ENCODE measurements at regions not wholly inside any gene's neighbourhood (a gene's known extent, or its start where the extent isn't known, plus 50 kb on each side); places are given as distances from the start of the nearest gene placed in this dataset.

DNA sequence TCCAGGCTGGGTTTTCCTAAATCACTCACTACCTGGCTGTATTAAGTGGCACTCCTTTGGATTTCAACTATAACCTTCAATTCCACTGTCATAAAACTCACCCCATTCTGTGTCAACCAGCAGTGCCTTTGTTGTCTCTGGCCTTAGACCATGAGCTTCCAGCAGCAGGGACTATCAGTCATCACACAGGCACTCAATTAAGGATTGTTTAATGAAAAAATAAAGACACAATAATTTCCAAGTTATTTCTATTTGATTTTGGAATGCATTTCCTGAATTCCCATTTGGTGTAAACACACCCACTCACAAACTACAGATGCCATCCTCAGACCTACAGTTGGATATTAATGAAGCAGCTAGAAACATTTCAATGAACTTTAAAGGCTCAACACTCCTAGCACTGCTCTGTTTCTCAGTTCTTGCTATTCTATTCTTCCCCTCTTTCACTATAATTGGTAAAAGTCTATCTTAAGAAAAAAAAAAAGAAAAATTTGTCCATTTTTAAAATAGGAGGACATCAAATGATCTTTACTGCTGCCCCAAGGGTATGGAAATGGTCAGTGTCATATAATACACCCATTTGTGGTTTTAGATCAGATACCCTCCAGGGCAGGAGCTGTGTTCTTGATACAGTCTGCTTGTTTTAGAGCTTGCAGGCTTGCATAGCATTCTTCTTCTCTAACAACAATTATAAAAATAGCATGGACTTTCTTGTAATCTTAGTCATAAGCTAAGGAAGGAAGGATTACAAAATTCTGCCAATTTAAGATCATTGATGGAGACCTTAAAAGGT, 156.4 kb downstream of the PTGER3 start:
- no peak for DNase-seq (ENCODE audit: low read depth)

DNA sequence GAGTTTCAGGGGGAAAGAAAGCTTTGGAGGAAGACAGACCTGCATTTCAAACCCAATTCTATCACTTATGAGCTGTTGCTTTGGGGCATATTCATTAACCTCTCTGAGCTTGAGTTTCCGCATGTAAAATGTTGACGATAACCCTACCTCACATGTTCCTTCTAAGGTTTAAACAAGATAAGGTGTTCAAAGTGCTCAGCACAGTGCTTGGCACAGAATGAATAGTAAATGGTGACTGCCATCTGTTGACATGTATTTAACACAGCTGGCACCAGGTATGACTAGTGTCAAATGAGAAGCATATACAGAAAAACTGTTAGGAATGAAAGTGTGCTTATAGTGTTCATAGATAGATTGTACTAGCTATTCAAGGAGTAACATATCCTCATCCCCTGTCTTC, 155.5 kb downstream of the PTGER3 start:
- DNase-seq (ENCODE audit: low read depth): no peak

DNA sequence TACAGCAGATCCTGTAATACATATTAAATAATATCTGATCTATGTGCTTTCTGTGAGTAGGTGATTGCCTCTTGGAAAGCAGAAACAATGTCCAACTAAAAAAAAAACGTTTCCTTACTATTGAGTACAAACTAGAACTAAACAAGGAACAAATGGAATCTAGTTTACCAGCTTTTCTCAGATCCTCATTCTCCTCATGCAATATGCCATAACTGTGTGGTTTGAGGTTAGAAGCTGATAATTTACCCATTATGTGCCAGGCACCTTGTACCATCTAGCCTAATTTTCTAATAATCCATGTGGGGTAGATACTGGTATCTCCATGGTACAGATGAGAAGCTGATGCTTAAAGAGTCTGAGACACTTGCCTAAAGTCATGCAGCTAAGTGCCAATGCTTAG, 154.7 kb downstream of the PTGER3 start:
- DNase-seq (ENCODE audit: low read depth): no peak

DNA sequence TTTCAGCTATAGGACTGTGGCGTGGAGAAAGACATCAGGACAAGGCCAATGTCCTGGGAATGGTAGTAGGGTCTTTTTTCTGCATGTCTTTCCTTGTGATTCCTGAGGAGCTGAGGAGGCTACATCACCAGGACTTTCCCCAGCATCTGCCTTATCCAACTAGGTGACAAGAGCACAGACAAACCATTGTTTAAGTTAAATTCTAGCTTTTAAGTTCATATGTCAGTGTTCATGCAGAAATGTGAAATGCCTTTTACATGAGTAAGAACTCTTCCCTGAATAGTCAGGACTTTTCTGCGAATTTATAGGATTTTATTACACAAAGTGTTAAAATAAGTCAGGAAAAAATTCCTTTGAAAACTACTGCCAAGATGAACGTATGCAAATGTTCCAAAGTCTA, 154.2 kb downstream of the PTGER3 start:
- DNase-seq (ENCODE audit: low read depth): no peak

DNA sequence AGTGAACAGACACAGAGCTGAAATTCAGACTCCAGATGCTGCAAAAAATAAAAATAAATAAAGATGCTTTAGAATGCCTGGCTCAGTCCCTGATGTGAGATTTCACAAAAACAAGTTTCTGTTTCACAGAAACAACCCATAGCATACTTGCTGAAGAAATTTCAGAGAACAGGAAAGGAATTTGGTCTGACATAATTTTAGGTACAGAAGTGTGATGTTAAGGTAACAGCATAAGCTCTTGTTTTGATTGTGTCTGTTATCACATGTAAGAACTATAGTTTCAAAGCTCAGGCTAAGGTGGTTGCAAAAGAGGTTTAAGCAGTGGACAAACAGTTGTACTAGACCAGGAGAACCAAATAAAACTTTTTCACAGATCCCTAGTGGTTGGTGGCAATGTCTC, 152.1 kb downstream of the PTGER3 start:
- no peak for DNase-seq (ENCODE audit: low read depth)

DNA sequence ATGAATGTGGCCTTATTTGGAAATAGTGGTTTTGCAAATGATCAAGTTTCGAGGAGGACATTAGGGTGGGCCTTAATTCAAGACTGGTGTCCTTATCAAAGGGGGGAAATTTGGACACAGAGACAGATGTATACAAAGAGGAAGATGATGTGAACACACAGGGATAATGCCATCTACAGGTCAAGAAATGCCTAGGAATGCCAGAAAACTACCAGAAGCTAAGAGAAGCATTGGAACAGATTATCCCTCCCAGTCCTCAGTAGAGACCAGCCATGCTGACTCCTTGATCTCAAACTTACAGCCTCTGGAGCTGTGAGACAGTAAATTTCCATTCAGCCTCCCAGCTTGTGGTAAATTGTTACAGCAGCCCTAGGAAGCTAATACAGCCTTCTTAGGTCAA, 151.4 kb downstream of the PTGER3 start:
- DNase-seq (ENCODE audit: low read depth): no peak

DNA sequence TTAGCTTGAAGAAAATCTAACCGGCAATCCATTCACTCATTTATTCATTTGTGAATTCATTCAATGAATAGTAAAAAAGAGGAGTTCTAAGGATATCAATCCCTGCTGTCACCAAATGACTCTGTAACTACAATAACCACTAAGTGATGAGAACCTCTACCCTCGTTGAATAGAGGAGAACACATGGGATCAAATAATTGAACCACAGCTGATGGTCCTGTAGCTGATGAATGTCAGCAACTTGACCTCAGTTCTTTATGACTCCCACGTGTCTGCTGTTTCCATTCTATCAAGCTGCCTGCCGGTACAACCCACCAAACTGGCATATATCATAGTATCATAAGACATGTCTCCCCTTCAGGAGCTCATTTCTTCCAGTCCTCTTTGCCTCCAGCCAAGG, 150.3 kb downstream of the PTGER3 start:
- no peak for DNase-seq (ENCODE audit: low read depth)

DNA sequence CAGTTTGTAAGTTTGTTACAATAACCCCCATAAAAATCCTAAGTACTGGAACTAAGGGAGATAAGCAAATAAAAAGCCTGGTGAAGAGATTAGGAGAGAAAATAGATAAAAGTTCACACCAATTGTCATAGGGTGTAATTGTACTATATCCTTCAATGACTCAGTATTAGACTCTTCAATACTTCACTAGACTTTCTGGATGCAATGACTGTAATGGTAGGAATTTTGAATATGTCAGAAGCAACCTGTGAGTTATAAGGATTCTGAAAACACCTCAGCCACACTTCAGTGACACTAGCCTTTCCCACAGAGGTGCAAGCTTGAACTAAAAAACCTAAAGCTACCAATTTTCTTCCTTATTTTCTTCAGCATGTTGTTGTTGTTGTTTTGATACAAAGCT, 147.9 kb downstream of the PTGER3 start:
- DNase-seq (ENCODE audit: low read depth): no peak

DNA sequence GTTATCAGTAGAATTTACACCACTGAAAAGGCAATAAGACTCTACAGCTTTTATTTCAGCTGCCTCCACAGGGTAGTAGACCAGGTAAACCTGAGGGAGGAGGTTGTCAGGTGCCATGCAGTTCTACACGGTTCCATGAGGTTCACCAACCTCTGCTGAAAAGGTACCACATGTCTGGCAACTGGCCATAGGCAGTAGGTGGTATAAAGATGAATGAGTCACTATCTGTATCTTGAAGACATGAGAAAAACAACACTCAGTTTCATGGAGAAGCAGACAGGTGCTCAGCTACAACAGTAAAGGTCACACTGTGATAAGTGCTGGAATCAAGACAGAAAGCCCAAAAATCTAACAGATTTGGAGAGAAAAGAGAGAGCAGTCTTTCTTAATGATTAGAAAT, 145.4 kb downstream of the PTGER3 start:
- DNase-seq (ENCODE audit: low read depth): no peak

DNA sequence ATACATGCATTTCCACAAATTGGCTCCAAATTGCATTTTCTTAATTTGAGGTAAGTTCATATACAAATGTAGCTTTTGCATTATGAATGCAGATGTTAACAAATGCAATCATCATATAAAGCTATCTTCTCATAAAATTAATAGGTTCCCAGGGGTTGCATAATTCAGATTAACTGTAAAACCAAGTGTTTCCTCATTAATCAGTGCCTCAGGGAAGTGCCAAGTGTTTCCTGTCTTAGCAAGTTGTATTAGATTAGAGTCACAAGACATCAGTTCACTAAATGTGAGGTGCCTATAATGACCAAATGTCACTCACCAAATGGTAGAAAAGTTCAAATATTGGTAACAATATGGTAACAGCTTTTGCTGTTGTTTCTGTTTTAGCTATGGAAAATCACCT, 140.8 kb downstream of the PTGER3 start:
- DNase-seq (ENCODE audit: low read depth): no peak

DNA sequence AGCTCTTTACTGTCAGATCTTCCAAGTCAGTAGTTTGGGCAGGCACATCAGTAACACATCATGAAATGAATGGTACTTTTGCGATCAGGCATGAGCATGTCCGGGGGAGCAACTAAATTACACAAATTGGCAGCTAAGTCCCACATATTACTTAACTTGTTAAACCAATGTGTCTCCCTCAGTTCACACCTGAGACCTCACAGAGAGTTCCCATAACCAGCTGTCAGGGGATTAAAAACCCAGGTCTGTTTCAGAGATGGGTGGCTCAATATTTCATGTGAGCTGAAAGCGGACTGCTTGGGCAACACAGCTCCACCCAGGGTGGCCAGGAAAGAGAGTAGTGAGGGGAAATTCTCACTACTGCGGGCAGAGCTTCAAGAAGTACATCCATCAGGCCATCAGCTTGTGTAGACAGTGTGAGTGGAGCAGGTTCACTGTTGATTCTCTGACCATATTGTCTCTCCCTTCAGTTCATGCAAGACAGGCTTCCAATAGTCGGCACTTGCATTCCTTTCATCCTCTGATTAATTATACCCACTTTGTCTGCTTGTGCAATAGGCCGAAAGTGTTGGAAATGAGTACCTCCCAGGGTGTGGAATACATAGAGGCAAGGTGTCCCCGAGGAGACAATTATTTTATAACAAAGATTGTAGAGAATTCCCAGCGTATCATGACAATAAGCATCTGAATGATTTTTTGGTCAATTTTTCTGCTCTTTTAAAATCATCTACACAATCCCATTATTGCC, 139.9 kb downstream of the PTGER3 start:
- no peak for DNase-seq (ENCODE audit: low read depth)

DNA sequence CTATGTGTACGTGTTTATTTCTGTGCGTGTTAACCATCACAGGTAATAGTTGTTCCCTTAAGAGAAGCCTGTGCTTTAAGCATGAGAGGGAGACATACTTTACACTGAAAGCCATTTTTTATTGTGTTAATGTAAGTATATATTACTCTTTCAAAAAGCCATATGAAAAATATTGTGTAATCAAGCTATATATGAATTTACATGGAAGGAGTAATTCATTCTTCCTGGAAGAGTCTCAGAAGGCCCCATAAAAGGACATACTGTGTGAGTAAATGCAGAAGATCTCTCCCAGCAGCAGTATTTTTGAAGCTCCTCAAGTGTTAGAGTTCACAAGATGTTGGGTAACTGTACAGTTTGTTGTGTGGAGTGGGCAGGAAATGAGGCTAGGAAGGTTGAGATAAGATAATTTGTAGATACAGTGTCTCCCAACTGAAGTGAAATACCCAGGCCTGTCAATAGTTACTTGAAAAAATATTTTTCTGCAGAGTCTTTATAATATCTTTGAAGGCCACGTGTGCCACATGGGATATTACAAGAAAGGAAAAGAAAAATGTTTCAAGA, 138.3 kb downstream of the PTGER3 start:
- DNase-seq (ENCODE audit: low read depth): no peak

DNA sequence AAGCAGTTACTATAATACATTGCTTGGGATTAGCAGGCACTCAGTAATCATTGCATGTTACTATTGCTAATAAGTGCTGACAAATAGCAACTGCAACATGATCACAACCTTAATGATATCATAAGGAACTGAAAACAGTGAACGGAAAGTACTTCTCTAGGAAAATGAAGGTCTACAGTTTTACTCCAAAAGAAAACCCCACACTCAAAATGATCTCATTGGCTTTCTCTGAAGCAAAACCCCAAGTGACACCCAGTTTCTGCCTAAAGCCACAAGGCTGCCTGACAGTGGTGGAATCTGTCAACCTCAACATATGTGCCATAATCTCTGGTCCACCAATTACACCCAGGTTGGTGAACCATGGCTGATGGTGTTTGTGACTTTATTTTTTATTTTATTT, 137.6 kb downstream of the PTGER3 start:
- no peak for DNase-seq (ENCODE audit: low read depth)

DNA sequence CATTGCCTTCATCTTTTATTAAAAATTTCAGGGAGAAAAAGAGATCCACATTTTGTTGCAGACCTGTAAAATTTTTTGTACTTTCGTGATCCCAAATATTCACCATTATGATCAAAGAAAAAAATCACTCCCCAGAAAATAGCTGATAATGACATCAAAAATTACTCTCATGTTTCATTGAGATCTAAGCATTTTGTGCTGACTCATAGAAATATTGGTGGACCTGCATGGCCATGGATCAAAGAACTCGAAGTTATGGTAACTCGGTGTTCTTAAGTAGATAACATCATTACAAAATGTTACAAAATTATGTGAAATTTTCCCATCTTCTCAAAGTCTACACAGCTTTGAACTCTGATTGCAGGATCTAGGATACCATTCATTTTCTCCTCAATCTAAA, 135.8 kb downstream of the PTGER3 start:
- DNase-seq (ENCODE audit: low read depth): no peak

DNA sequence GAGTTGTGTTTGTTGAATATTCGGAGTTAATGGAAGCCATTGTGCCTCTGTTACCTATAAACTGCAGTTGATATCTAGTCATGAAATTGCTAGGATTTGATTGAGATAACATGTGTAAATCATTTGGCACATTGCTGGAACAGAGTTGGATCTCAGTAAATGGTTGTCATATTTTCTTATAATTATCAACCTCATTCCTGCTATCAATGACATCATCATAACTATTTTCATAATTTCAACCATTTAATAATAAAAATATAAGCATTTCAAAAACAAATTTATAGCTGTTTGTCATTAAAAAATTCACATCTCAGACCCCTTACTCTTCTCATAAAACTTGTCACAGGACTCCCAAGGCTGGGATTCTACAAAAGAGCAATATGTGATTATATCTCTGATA, 133.4 kb downstream of the PTGER3 start:
- DNase-seq (ENCODE audit: low read depth): no peak

DNA sequence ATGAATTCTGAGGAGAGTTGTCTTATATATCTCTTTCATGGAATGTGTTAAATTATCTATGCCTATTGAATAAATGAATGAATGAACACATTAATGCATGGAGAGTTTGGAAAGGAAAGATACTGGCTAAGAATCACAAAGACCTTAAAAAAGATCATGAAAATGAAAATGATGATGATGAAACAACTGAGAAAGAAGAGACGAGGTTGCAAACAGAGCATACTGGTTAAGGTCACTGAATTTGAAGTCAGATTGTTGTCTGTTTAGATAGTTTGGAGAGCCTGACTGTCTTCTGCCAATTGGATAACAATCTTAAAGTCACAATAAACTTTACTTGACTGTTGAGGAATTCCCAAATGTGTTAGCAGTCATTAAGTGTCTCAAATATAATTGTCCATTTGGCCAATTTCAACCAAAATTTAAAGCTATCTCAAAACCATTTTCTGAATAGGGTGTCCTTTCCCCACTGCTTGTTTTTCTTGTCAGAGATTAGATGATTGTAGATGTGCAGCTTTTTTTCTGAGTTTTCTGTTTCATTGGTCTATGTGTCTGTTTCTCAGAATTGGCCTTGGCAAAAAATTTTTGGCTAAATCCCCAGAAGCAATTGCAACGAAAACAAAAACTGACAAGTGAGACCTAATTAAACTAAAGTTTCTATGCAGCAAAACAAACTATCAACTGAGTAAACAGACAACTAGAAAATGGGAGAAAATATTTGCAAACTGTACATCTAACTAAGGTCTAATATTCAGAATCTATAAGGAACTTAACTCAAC, 132.2 kb downstream of the PTGER3 start:
- DNase-seq (ENCODE audit: low read depth): no peak

DNA sequence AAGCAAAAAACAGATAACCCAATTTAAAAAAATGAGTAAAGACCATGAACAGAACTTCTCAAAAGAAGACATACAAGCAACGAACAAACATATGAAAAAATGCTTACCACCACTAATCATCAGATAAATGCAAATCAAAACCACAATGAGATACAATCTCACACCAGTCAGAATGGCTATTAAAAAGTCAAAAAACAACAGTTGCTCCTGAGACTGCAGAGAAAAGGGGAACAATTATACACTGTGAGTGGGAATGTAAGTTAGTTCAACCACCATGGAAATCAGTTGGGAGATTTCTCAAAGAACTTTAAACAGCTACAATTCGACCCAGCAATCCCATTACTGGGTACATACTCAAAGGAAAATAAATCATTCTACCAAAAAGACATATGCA, 131.6 kb downstream of the PTGER3 start:
- no peak for DNase-seq (ENCODE audit: low read depth)

DNA sequence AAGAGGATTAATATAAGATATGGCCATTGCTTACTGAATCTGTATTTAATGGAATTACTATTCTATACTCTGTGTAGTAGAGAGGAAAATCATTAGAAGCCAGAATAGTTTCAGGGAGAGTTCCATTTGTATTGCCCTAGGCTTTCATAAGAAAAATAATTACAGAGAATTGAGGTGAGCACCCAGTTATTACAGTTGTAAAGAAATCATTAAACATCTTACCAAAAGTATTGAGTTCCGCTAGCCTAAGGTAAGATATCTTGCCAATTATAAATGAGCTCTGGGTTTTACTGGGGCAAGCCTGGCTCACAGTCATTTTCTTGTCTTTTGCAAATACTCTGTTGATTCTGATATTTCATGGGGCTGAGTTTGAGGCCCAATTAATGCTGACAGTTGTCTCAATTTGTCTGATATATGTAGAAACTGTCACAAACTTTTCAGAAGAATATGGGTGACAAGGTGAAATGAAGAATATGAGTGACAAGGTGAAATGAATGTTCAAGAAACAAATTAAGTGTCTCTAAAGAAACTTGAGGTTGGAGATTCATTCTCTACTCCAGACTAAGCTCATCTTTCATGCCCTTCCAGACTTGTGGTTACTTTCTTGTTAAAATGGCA, 127.8 kb downstream of the PTGER3 start:
- no peak for DNase-seq (ENCODE audit: low read depth)

Measured in fibroblast of the conjunctiva (primary cell).